GM12872 (cell line): ENCODE measurements at regions not wholly inside any gene's neighbourhood (a gene's known extent, or its start where the extent isn't known, plus 50 kb on each side); places are given as distances from the start of the nearest gene placed in this dataset.

ENCODE experiments used
- TF ChIP-seq, protein P1 (sequence below): IDR thresholded peaks from 3 replicates; pipeline ENCODE4 v1.5.1; 2011; ENCODE audit warnings: low read depth, mild to moderate bottlenecking, low read length, moderate library complexity; ENCODE audit not compliant: insufficient read depth

DNA sequence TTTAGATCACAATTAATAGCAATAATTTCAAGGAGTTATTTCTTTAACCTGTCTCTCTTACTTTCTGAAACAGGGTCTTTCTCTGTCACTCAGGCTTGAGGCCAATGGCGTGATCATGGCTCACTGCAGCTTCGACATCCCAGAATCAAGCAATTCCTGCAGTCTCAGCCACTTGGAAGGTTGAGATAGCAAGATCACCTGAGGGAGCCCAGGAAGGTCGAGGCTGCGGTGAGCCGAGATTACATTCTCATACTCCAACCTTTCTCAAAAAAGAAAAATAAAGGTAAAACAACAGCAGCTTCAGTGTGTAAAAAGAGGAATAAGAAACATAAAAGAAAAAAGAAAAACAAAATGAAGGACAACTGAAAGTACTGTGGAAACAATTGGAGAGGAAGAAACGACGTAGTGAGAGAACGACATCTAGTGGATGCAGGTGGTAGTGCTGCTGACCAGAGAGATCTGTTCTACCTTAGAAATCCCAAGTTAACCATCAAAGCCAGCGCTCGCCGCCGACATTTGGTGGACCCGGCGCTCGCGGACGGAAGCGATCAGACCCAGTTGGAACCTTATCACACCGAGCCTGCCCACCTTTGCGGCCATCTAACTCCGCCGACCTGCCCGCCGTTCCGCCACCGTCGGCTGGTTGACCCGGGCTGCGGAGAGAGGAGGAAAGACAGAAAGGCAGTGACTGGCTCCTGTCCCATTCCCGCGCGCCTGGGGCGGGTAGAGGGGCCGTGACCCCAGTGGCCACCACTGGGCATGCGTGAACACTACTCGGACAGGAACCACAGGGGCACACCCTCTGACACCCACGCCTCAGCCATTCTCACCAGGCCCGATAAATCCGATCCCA, 196.1 kb downstream of the ALG10 start:
- TF ChIP-seq, protein P1, sequence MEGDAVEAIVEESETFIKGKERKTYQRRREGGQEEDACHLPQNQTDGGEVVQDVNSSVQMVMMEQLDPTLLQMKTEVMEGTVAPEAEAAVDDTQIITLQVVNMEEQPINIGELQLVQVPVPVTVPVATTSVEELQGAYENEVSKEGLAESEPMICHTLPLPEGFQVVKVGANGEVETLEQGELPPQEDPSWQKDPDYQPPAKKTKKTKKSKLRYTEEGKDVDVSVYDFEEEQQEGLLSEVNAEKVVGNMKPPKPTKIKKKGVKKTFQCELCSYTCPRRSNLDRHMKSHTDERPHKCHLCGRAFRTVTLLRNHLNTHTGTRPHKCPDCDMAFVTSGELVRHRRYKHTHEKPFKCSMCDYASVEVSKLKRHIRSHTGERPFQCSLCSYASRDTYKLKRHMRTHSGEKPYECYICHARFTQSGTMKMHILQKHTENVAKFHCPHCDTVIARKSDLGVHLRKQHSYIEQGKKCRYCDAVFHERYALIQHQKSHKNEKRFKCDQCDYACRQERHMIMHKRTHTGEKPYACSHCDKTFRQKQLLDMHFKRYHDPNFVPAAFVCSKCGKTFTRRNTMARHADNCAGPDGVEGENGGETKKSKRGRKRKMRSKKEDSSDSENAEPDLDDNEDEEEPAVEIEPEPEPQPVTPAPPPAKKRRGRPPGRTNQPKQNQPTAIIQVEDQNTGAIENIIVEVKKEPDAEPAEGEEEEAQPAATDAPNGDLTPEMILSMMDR, result peak; percentile 95

DNA sequence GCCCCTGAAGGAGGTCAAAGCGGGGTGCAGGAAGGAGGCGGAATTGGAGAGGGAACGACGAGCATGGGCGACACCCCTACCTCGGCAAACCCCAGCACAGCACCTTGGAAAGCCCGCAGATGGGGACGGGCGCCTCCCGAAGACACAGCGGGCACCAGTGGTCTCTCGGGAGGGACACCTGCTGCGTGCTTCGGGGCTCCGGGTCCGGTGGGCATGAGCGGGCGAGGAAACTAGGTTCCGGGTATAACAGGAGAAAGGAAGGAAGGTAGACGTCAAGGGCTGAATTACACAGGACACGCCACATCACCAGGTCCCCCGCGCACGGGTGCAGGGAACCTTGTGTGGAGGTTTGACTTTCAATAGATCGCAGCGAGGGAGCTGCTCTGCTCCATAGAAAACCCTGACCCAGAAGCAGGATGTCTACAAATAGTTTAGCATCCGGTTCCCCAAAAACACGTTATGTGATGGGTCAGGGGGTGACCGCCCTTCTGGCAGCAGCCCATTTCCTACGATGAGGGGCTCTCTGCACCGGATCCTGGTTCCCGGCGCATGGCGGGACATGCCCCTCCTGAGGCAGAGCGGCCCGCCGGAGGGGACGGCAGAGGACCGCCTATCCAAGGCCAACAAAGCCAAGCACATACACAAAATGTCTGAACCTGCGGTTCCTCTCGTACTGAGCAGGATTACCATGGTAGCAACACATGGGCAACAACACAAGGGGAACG, 196.9 kb downstream of the ALG10 start:
- TF ChIP-seq, protein P1, result no peak

DNA sequence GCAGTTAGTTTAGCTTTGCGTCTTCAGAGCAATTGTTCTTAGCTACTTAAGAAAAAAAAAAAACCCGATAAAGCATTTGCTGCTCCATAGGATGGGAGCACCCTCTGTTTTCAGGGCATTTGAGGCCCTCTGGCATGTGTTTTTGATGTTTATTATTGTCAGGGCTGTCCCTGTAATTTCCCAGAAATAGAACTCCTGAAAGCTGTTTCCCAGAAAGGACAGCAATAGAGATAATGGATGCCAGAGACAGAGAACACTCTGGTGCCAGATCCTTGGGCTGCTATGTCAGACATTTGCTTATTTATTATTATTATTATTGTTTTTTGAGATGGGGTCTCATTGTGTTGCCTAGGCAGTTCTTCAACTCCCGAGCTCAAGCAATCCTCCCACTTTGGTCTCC, 201.3 kb downstream of the ALG10 start:
- TF ChIP-seq, protein P1, result no peak

DNA sequence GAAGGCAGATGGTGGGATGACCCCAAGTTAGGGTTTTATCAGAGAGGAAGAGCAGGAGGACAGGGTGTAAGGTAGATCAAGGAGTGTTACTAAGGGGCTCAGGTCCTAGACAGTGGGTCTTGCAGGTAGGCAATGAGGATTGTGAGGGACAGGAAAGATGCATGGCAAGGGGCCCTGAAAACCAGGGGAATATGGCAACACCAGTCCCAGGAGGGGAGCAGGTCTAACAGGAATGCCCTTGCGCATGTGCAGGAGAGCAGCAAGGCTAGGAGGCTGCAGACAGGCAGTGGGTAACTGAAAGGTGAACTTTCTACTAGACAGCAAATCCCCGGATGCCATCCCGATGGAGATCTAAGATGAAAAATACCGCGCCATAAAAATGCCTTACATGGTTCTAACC, 211.3 kb downstream of the ALG10 start:
- TF ChIP-seq, protein P1, result no peak

DNA sequence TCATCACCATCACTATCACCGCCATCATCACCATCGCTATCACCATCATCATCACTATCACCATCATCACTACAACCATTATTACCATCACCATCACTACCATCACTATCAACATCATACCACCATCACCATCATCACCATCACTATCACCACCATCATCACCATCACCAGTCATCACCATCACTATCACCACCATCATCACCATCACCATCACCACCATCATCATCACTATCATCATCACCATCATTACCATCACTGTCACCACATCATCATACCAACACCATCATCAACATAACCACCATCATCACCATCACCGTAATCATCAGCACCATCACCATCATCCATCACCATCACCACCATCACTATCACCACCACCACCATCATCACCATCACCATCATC, 213.8 kb downstream of the ALG10 start:
- TF ChIP-seq, protein P1, result no peak

DNA sequence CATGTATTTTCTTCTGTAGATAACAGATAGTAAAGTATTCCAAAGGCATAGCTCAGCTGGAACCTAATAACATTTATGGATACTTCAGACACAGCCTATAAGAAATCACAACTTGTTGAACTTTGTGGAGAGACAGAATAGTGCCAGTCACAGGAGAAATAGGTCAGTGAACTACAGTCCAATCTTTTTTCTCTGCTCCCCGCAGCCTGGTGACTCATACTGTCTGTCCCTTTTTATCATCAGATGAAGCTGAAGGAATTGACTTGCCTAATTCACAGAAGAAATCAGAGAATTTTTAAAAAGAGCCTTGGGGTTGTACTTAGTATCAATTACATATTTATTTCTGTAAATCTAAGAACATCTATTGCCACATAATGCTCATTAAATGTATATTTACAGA, 222.3 kb downstream of the ALG10 start:
- TF ChIP-seq, protein P1, result no peak

DNA sequence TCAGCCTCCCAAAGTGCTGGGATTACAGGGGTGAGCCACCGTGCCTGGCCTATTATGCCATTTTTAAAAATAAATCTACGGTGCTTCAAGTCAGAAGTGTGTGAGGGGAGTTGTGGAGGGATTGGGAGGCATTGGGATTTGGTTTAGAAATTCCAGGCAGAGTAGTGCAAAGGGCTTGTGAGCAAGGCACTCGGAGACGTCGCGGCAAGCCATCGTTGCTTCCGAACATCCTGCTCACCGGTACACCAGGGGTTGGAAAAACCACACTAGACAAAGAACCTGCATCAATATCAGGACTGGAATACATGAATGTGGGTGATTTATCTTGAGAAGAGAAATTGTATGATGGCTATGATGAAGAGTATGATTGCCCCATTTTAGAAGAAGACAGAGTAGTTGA, 227.0 kb downstream of the ALG10 start:
- TF ChIP-seq, protein P1, result no peak
